Gastrocnemius medialis (tissue), 4 donors: ENCODE measurements at regions not wholly inside any gene's neighbourhood (a gene's known extent, or its start where the extent isn't known, plus 50 kb on each side); places are given as distances from the start of the nearest gene placed in this dataset.

ENCODE experiments used
- ATAC-seq, 2 donors: fragments of 150-250 bp; one replicate each; pipeline ENCODE4 v1.9.1; 2016
- DNase-seq, 2 donors: peaks; one replicate each; pipeline ENCODE4 v3.0.0-alpha.2; 2019
- H3K27ac ChIP-seq, 4 donors: fragments of 200-600 bp; sonication (generic); 1 replicate in 1 of 4; 2 replicates in 3 of 4; pipeline ENCODE4 v1.5.1; 2016 to 2018; ENCODE audit warnings: mild to moderate bottlenecking in 2 of 4, moderate library complexity in 1 of 4
- H3K27me3 ChIP-seq, 3 donors: fragments of 200-600 bp; sonication (generic) in 2 of 3; 1 replicate in 1 of 3; 2 replicates in 2 of 3; pipeline versions ENCODE4 v1.5.1 to v1.6.0; 2016 to 2019; ENCODE audit warnings: mild to moderate bottlenecking in 1 of 3, moderate library complexity in 1 of 3
- H3K36me3 ChIP-seq, 2 donors: fragments of 200-600 bp; sonication (generic) in 1 of 2; one replicate each; pipeline ENCODE4 v1.5.1; 2017 to 2018
- H3K4me1 ChIP-seq, 2 donors: fragments of 200-600 bp; sonication (generic) in 1 of 2; one replicate each; pipeline ENCODE4 v1.5.1; 2016 to 2017; ENCODE audit warnings: mild to moderate bottlenecking in 2 of 2
- H3K4me3 ChIP-seq, 4 donors: fragments of 200-600 bp; sonication (generic) in 3 of 4; 1 replicate in 1 of 4; 2 replicates in 3 of 4; pipeline ENCODE4 v1.5.1; 2016 to 2019; ENCODE audit warnings: mild to moderate bottlenecking in 2 of 4
- H3K9me3 ChIP-seq, 3 donors: fragments of 200-600 bp; sonication (generic) in 2 of 3; 1 replicate in 1 of 3; 2 replicates in 2 of 3; pipeline ENCODE4 v1.5.1; 2016 to 2019
- POLR2A ChIP-seq, 2 donors: fragments of 450-650 bp; IDR thresholded peaks; one replicate each; pipeline ENCODE4 v1.6.1; 2017; ENCODE audit warnings: antibody characterized with exemption in 2 of 2, mild to moderate bottlenecking in 2 of 2, moderate library complexity in 2 of 2
- in situ Hi-C, 4 donors: fragments of 200-750 bp; cut with MboI; loops; one replicate each; pipeline versions ENCODE4 v1.15.0 to v1.8.0; 2017; ENCODE audit warnings: low sequenced_read_pairs in 4 of 4
- intact Hi-C: fragments of 100-400 bp; cut with DNase I; formaldehyde crosslinking; loops from one replicate; pipeline ENCODE4 v1.15.1; 2023; ENCODE audit warnings: low total_unique reads
- TF ChIP-seq, protein P1 (sequence below), 5 experiments: fragments of 450-650 bp in 3 of 5; fragments of 200-600 bp in 2 of 5; sonication (generic) in 2 of 5; IDR thresholded peaks in 4 of 5; conservative IDR thresholded peaks in 1 of 5; 1 replicate in 4 of 5; 2 replicates in 1 of 5; pipeline ENCODE4 v1.5.1; 2016 to 2019; ENCODE audit warnings: antibody characterized with exemption in 5 of 5, mild to moderate bottlenecking in 3 of 5, moderate library complexity in 3 of 5

DNA sequence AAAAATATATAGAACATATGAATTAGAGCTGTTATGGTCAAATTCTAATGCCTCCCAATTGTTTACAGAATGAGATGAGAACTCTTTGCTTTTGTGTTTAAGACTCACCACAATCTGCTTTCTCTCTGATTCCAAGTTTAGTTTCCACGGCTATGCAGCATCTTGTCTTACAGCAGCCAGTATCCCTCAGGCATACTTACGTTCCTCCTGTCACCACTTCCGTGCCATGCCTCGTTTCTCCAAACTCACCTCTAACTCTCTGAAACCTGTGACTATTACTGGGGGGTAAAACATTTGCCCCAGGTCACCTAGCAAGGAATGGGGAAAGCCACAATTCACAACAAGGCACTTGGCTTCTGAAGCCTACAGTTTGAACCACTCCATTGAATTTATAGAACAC lies 192.8 kb upstream of the NRIP1 start:
- in situ Hi-C loops (no loop called here), intact Hi-C loops (no loop called here)
- Histone ChIP-seq H3K4me1 (no peaks in the 10 kb centered on the region), H3K4me3 (no peak overlapping the region), H3K27me3 (no peaks in the 10 kb centered on the region), H3K9me3 (no peaks in the 10 kb centered on the region), H3K36me3 (no peaks in the 10 kb centered on the region), H3K27ac (no peak overlapping the region)
- DNase-seq, result no peak
- ATAC-seq, result no peak
- TF ChIP-seq, protein P1, sequence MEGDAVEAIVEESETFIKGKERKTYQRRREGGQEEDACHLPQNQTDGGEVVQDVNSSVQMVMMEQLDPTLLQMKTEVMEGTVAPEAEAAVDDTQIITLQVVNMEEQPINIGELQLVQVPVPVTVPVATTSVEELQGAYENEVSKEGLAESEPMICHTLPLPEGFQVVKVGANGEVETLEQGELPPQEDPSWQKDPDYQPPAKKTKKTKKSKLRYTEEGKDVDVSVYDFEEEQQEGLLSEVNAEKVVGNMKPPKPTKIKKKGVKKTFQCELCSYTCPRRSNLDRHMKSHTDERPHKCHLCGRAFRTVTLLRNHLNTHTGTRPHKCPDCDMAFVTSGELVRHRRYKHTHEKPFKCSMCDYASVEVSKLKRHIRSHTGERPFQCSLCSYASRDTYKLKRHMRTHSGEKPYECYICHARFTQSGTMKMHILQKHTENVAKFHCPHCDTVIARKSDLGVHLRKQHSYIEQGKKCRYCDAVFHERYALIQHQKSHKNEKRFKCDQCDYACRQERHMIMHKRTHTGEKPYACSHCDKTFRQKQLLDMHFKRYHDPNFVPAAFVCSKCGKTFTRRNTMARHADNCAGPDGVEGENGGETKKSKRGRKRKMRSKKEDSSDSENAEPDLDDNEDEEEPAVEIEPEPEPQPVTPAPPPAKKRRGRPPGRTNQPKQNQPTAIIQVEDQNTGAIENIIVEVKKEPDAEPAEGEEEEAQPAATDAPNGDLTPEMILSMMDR (IDR thresholded peaks at IDR 0.05 in 4 of 5, conservative IDR thresholded peaks at IDR 0.05 in 1 of 5), result no peak
- TF ChIP-seq POLR2A (IDR thresholded peaks at IDR 0.05), result no peak

DNA sequence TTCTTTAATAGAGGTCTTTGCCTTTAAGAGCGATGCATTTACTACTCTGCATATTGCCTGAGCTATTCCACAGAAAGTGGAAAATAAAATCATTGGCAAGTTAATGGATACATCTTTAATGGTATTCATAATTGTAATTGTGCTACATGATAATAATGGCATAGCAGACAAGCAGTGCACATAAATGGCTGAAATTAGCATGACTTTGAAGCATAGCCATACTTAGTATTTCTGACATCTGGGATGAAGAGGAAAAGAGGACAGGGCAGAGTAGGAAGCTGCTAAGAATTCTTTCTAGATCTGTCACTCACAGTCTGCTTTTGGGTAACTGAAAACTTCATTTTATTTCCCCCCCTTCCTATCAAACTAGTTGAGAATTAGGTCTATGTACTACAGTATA lies 195.0 kb upstream of the NRIP1 start:
- ATAC-seq (no peak), DNase-seq (no peak)
- Histone ChIP-seq H3K4me3 (no peak overlapping the region), H3K27ac (no peak overlapping the region), H3K4me1 (no peaks in the 10 kb centered on the region), H3K27me3 (no peaks in the 10 kb centered on the region), H3K9me3 (no peaks in the 10 kb centered on the region), H3K36me3 (no peaks in the 10 kb centered on the region)
- intact Hi-C loops, result no loop called here
- in situ Hi-C loops, result no loop called here
- no peak for TF ChIP-seq POLR2A (IDR thresholded peaks at IDR 0.05)
- TF ChIP-seq, protein P1 (IDR thresholded peaks at IDR 0.05 in 4 of 5, conservative IDR thresholded peaks at IDR 0.05 in 1 of 5), result no peak

DNA sequence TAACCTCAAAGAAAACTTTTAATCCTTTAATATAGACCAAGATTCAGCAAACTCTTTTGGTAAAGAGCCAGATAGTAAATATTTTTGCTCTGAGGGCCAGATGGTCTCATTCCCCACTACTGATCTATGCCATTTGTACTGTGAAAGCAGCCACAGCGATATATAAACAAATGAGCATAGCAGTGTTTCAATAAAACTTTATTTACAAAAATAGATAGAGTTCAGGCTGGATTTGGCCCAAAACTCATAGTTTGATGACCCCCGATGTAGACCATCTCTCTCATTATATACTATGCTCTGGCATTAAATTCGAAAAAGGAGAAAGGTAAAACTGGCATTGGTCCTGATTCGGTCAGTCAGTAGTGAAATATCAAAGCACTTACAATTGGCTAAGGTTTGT lies 195.8 kb upstream of the NRIP1 start:
- ATAC-seq, result no peak
- Histone ChIP-seq H3K4me3 (no peak overlapping the region), H3K36me3 (no peaks in the 10 kb centered on the region), H3K4me1 (no peaks in the 10 kb centered on the region), H3K9me3 (no peaks in the 10 kb centered on the region), H3K27ac (no peak overlapping the region), H3K27me3 (no peaks in the 10 kb centered on the region)
- intact Hi-C loops, result no loop called here
- no peak for DNase-seq
- in situ Hi-C loops, result no loop called here
- TF ChIP-seq, protein P1 (IDR thresholded peaks at IDR 0.05 in 4 of 5, conservative IDR thresholded peaks at IDR 0.05 in 1 of 5), result no peak
- TF ChIP-seq POLR2A (IDR thresholded peaks at IDR 0.05), result no peak

DNA sequence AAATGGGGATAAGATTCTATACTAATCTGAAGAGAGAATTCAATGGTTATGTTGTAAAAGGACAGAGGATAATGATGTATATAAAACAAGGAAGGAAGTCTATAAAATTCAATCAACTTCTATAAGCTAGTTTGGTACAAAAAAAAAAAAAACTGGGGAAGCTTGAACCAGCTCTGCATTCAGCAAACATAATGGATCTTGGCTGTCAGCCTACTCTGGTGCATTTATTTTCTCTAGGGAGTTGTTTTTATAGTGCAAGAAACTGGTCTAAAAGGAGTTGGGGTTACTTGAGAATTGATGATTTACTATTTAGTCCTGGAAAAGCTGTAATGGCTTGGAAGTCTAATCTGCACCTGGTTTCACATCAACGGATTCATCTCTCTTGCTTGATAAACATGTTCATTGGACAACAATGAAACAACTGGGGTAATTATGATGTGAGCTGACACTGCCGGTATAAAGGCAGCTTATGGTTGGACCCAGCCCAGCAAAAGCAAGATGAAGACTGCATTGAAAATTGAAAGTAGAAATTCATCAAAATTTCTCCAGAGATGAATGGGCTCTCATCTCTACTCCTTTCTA lies 199.4 kb upstream of the NRIP1 start:
- Histone ChIP-seq H3K36me3 (no peaks in the 10 kb centered on the region), H3K27ac (no peak overlapping the region)

More for the DNA sequence above, 199.4 kb upstream of the NRIP1 start:
- Histone ChIP-seq H3K9me3 (no peaks in the 10 kb centered on the region), H3K4me3 (no peak overlapping the region), H3K27me3 (no peaks in the 10 kb centered on the region), H3K4me1 (no peaks in the 10 kb centered on the region)
- DNase-seq, result no peak
- intact Hi-C loops (no loop called here), in situ Hi-C loops (no loop called here)
- ATAC-seq, result no peak
- TF ChIP-seq POLR2A (IDR thresholded peaks at IDR 0.05), result no peak
- TF ChIP-seq, protein P1 (IDR thresholded peaks at IDR 0.05 in 4 of 5, conservative IDR thresholded peaks at IDR 0.05 in 1 of 5), result no peak
